ENCODE measurements at regions not wholly inside any gene's neighbourhood (a gene's known extent, or its start where the extent isn't known, plus 50 kb on each side); places are given as distances from the start of the nearest gene placed in this dataset.
"Not testable (repeated sequence)": the region's sequence is repeated elsewhere in the genome, so short reads cannot be mapped to it uniquely, and the experiment has no call there.

DNA sequence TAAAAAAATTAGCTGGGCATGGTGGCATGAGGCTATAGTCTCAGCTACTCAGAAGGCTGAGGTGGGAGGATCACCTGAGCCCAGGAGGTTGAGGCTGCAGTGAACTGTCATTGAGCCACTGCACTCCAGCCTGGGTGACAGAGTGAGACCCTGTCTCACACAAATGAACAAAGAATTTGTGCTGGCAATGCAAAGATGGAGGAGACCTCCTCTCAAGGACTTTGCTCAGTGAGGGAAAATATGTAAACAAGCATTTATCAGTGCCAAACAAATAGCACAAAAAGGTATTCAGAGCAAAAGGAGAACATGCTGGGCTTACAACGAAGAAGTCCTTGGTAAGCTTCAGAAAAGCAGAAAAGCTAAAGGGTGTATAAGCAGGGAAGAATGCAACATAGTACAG lies 113.1 kb upstream of the UMPS start:
- DNase-seq: no peak

- peak; percentile 36 for DNase-seq
Observed at GRCh38 chr3:124619887-124620599, 110.2 kb upstream of the UMPS start.

GRCh38 chr3:124620600-124621063 lies 109.6 kb upstream of the UMPS start:
- peak; percentile 56 for DNase-seq

DNA sequence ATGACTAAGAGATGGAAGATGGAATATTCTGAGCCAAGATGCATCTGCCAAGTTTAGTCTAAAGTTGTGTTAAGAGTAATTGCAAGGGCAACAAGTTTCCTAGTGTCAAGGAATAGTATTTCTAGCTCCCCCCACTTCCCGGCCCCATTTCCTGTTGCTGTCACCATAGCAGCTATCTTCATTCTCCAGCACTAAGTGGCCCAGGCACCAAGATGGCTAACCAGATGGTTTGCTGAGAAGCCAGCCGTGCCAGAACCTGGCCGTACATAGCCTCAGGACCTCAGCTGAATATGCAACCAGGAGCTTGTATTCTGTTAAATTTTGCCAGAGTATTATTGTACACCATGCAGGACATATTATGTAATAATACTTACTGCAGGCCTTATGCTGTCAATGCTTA lies 108.8 kb upstream of the UMPS start:
- no peak for DNase-seq

- DNase-seq: no peak
Observed at GRCh38 chr3:124625074-124625473, 105.2 kb upstream of the UMPS start.

DNA sequence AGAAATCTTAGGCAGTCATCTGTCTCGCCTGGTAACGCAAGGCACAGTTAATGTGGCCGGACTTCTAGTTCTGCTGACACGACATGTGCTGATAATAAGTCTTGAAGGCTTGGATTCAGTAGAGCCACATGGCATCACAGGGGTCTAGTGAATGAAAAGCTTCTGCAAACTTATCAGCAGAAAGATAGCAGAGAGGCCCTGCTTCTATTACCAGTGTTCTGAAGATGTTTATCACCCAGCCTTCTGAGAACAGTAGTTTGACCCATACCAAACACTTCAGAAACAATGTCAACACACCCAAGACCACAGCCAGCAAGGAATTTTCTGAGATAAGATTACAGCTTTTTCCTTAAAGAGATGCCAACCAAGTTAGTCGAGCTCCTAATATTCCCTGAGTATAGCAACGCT lies 102.7 kb upstream of the UMPS start:
- no peak for DNase-seq

GRCh38 chr3:124628863-124629262 lies 101.4 kb upstream of the UMPS start:
- DNase-seq: no peak

- DNase-seq: no peak
Observed at GRCh38 chr3:124629497-124629896, 100.8 kb upstream of the UMPS start.

- no peak for DNase-seq
Observed at GRCh38 chr3:124630960-124631359, 99.3 kb upstream of the UMPS start.

DNA sequence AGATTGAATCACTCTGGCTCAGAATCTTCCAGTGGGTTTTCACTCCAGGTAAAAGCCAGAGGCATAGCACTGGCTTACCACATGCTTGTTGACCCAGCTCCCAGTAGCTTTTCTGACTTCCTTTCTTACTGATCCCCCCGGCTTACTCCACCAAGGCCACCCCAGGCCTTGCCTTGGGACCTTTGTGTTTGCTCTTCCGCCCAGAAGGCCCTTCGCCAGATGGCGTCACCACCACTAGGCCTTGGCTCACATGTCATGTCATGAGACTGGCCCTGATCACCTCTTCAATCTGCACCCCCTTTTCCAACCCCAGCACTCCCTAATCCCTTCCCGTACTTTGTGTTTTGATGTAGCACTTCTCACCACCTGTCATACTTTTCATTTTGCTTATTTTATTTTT lies 98.5 kb upstream of the UMPS start:
- DNase-seq: no peak

- DNase-seq: no peak
Observed at GRCh38 chr3:124632566-124633140, 97.6 kb upstream of the UMPS start.

- no peak for DNase-seq
Observed at GRCh38 chr3:124633524-124633923, 96.7 kb upstream of the UMPS start.

- no peak for DNase-seq
Observed at GRCh38 chr3:124634210-124635168, 95.8 kb upstream of the UMPS start.

DNA sequence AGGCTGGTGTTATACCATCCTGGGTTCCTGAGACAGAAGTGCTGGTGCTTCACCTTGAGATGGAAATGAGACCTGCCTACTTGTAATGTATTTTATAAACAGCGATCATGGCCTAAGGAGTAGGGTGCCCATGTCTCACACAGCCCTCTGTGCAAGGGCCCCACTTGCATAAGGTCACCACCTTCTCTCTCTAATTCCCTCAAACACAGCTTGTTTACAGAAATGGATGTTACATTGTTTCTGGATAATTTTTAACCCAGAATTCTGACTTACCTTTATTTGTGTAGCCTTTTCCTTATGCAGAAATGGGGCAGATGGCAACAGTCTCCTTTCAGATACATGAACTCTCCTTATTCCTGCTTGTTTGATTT lies 95.1 kb upstream of the UMPS start:
- no peak for DNase-seq

- no peak for DNase-seq
Observed at GRCh38 chr3:124636101-124636862, 94.0 kb upstream of the UMPS start.

DNA sequence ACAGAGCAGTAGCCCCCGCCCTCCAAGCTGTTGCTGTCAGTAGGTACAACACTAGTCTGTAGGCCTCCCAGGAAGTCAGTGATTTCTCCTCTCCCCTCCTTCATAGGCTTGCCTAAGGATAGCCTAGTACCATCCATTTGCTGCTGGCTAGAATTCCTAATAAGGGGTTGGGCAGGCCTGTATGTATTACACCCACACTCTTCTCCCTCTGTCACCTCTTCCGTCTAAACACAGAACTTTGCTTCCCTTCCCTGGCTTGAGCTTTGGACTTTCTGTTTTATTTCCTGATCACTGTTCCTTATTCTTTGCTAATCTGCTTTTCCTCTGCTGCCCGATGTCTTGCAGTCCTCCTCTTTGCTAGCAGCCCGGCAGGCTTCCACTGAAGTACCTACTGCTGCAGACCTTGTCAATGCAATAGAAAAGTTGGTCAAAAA lies 93.4 kb upstream of the UMPS start:
- DNase-seq: no peak

- peak; percentile 26 for DNase-seq
Observed at GRCh38 chr3:124639406-124640237, 90.6 kb upstream of the UMPS start.

GRCh38 chr3:124640635-124641306 lies 89.5 kb upstream of the UMPS start:
- no peak for DNase-seq

- DNase-seq: no peak
Observed at GRCh38 chr3:124643453-124643852, 86.8 kb upstream of the UMPS start.

DNA sequence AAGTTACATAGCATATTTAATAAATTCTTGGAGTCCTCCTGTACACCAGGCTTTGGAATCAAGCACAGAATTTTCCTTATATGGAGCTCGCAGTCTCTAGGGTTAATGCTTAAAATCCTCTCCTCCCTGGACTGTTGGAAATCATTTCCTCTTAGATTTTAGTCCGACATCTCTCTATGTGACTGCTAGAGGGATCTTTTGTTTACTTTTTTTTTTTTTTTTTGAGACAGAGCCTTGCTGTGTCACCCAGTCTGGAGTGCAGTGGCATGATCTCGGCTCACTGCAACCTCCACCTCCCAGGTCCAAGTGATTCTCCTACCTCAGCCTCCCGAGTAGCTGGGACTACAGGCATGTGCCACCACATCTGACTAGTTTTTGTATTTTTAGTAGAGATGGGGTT lies 84.1 kb upstream of the UMPS start:
- not testable (repeated sequence) for DNase-seq

DNA sequence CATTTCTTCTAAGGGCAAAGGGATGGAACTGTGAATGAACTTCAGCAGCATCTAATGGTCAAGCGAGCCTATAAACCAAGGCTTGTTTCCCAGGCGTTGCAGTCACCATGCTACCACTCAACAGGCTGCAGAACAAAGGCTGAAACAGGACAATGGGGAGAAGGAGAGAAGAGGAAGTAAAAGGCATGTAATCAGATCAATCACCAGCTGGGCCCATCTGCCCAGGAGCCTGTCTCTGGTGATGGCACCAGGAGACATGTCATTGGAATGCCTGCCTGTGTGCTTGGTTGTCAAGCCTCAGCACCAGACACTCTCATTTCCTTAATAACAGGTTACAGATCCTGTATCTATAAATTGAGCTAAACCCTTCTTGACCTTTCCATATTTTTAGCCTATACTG lies 81.7 kb upstream of the UMPS start:
- DNase-seq: no peak
